ENCODE measurements at regions not wholly inside any gene's neighbourhood (a gene's known extent, or its start where the extent isn't known, plus 50 kb on each side); places are given as distances from the start of the nearest gene placed in this dataset.

GRCh38 chr3:173273838-173274237, 123.7 kb upstream of the NLGN1 start:
- TF ChIP-seq, protein P1, sequence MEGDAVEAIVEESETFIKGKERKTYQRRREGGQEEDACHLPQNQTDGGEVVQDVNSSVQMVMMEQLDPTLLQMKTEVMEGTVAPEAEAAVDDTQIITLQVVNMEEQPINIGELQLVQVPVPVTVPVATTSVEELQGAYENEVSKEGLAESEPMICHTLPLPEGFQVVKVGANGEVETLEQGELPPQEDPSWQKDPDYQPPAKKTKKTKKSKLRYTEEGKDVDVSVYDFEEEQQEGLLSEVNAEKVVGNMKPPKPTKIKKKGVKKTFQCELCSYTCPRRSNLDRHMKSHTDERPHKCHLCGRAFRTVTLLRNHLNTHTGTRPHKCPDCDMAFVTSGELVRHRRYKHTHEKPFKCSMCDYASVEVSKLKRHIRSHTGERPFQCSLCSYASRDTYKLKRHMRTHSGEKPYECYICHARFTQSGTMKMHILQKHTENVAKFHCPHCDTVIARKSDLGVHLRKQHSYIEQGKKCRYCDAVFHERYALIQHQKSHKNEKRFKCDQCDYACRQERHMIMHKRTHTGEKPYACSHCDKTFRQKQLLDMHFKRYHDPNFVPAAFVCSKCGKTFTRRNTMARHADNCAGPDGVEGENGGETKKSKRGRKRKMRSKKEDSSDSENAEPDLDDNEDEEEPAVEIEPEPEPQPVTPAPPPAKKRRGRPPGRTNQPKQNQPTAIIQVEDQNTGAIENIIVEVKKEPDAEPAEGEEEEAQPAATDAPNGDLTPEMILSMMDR (IDR thresholded peaks at IDR 0.05 in 2 of 3, conservative IDR thresholded peaks at IDR 0.05 in 1 of 3; ENCODE audit: borderline replicate concordance in 1 of 3, insufficient read depth in 1 of 3, low read depth in 2 of 3, low read length in 2 of 3), result no peak
- no peak for TF ChIP-seq ZFX (IDR thresholded peaks at IDR 0.05)
- no peak for TF ChIP-seq POLR2A (IDR thresholded peaks at IDR 0.05; ENCODE audit: borderline replicate concordance, extremely low read depth, insufficient read depth, insufficient read length)
- no peak for TF ChIP-seq JUND (IDR thresholded peaks at IDR 0.05)
- no peak for TF ChIP-seq CBX3 (IDR thresholded peaks at IDR 0.05; ENCODE audit: low read depth)
- no peak for TF ChIP-seq EZH2 (IDR thresholded peaks at IDR 0.05)
- no peak for TF ChIP-seq REST (IDR thresholded peaks at IDR 0.05; ENCODE audit: low read depth)
- no peak for TF ChIP-seq ZBTB33 (IDR thresholded peaks at IDR 0.05; ENCODE audit: extremely low read depth, insufficient replicate concordance, low read length)
- TF ChIP-seq YY1 (IDR thresholded peaks at IDR 0.05; ENCODE audit: extremely low read depth, insufficient replicate concordance, low read depth, low read length), result no peak
- no peak for TF ChIP-seq RAD21 (IDR thresholded peaks at IDR 0.05; ENCODE audit: low read depth)
- TF ChIP-seq, protein P2, sequence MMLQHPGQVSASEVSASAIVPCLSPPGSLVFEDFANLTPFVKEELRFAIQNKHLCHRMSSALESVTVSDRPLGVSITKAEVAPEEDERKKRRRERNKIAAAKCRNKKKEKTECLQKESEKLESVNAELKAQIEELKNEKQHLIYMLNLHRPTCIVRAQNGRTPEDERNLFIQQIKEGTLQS (IDR thresholded peaks at IDR 0.05), result no peak
- TF ChIP-seq, protein P3, sequence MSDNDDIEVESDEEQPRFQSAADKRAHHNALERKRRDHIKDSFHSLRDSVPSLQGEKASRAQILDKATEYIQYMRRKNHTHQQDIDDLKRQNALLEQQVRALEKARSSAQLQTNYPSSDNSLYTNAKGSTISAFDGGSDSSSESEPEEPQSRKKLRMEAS (IDR thresholded peaks at IDR 0.05), result no peak
- no peak for TF ChIP-seq POLR2AphosphoS5 (IDR thresholded peaks at IDR 0.05; ENCODE audit: low read depth, low read length)
